ENCODE measurements at regions not wholly inside any gene's neighbourhood (a gene's known extent, or its start where the extent isn't known, plus 50 kb on each side); places are given as distances from the start of the nearest gene placed in this dataset.
"Not testable (repeated sequence)": the region's sequence is repeated elsewhere in the genome, so short reads cannot be mapped to it uniquely, and the experiment has no call there.

- DNase-seq (ENCODE audit: low spot score) = not testable (repeated sequence)
These were observed 198.2 kb downstream of the JCAD start for GRCh38 chr10:29861231-29861630.

GRCh38 chr10:29860166-29860565 is 199.2 kb downstream of the JCAD start:
- intact Hi-C loops (cut with DNase I) = no loop called here

More at GRCh38 chr10:29861231-29861630, 198.2 kb downstream of the JCAD start:
- intact Hi-C loops (cut with DNase I) = not testable (repeated sequence)

GRCh38 chr10:29859521-29860130 is 199.8 kb downstream of the JCAD start:
- intact Hi-C loops (cut with DNase I) = loop anchor here in 1 of 2 donors (5.0 kb wide), 1 partner anchor 122 kb away; no protein-coding TSS in a partner anchor
- no peak for DNase-seq (ENCODE audit: low spot score)

More at GRCh38 chr10:29860166-29860565, 199.2 kb downstream of the JCAD start:
- no peak for DNase-seq (ENCODE audit: low spot score)

GRCh38 chr10:29858702-29859267 is 200.6 kb downstream of the JCAD start:
- DNase-seq (ENCODE audit: low spot score) = no peak
- intact Hi-C loops (cut with DNase I) = loop anchor here in 1 of 2 donors (5.0 kb wide), 1 partner anchor 121 kb away; no protein-coding TSS in a partner anchor

GRCh38 chr10:29857843-29858701 is 201.3 kb downstream of the JCAD start:
- intact Hi-C loops (cut with DNase I) = loop anchor here in 1 of 2 donors (5.0 kb wide), 1 partner anchor 121 kb away; no protein-coding TSS in a partner anchor
- DNase-seq (ENCODE audit: low spot score) = peak; percentile 85

GRCh38 chr10:29856295-29856694 is 203.1 kb downstream of the JCAD start:
- no peak for DNase-seq (ENCODE audit: low spot score)
- intact Hi-C loops (cut with DNase I) = loop anchor here in 1 of 2 donors (5.0 kb wide), 1 partner anchor 119 kb away; no protein-coding TSS in a partner anchor

- intact Hi-C loops (cut with DNase I) = no loop called here
- no peak for DNase-seq (ENCODE audit: low spot score)
These were observed 205.5 kb downstream of the JCAD start for GRCh38 chr10:29853913-29854312.

GRCh38 chr10:29851241-29851640 is 208.1 kb downstream of the JCAD start:
- intact Hi-C loops (cut with DNase I) = no loop called here
- no peak for DNase-seq (ENCODE audit: low spot score)

GRCh38 chr10:29850371-29850770 is 209.0 kb downstream of the JCAD start:
- DNase-seq (ENCODE audit: low spot score) = no peak
- intact Hi-C loops (cut with DNase I) = no loop called here

- intact Hi-C loops (cut with DNase I) = loop anchor here in 1 of 2 donors (10.0 kb wide), 1 partner anchor 115 kb away; no protein-coding TSS in a partner anchor
- no peak for DNase-seq (ENCODE audit: low spot score)
These were observed 209.5 kb downstream of the JCAD start for GRCh38 chr10:29849886-29850285.

- no peak for DNase-seq (ENCODE audit: low spot score)
- intact Hi-C loops (cut with DNase I) = loop anchor here in 1 of 2 donors (10.0 kb wide), 1 partner anchor 114 kb away; no protein-coding TSS in a partner anchor
These were observed 210.1 kb downstream of the JCAD start for GRCh38 chr10:29849126-29849833.

- intact Hi-C loops (cut with DNase I) = loop anchor here in 1 of 2 donors (10.0 kb wide), 1 partner anchor 112 kb away; no protein-coding TSS in a partner anchor
- no peak for DNase-seq (ENCODE audit: low spot score)
These were observed 212.1 kb upstream of the SVIL start for GRCh38 chr10:29846881-29847280.

- intact Hi-C loops (cut with DNase I) = loop anchor here in 1 of 2 donors (10.0 kb wide), 1 partner anchor 110 kb away; no protein-coding TSS in a partner anchor
- DNase-seq (ENCODE audit: low spot score) = no peak
These were observed 210.4 kb upstream of the SVIL start for GRCh38 chr10:29845166-29845565.

- intact Hi-C loops (cut with DNase I) = loop anchor here in 1 of 2 donors (10.0 kb wide), 1 partner anchor 108 kb away; no protein-coding TSS in a partner anchor
These were observed 208.4 kb upstream of the SVIL start for GRCh38 chr10:29843143-29843542.

GRCh38 chr10:29841724-29842649 is 207.2 kb upstream of the SVIL start:
- intact Hi-C loops (cut with DNase I) = loop anchor here in 1 of 2 donors (10.0 kb wide), 1 partner anchor 107 kb away; no protein-coding TSS in a partner anchor
- no peak for DNase-seq (ENCODE audit: low spot score)

More at GRCh38 chr10:29843143-29843542, 208.4 kb upstream of the SVIL start:
- DNase-seq (ENCODE audit: low spot score) = no peak

GRCh38 chr10:29840516-29841276 is 205.9 kb upstream of the SVIL start:
- DNase-seq (ENCODE audit: low spot score) = no peak
- intact Hi-C loops (cut with DNase I) = loop anchor here in 1 of 2 donors (10.0 kb wide), 1 partner anchor 106 kb away; no protein-coding TSS in a partner anchor
